Activated CD8-positive, alpha-beta T cell treated with anti-CD3 and anti-CD28 coated beads, Interleukin-2, amount 10 ng/mL, durations not matched to agents 7 days and 5 days (primary cell): ENCODE measurements at regions not wholly inside any gene's neighbourhood (a gene's known extent, or its start where the extent isn't known, plus 50 kb on each side); places are given as distances from the start of the nearest gene placed in this dataset.
"Not testable (repeated sequence)": the region's sequence is repeated elsewhere in the genome, so short reads cannot be mapped to it uniquely, and the experiment has no call there.

Experiments used
- ATAC-seq: fragments of 150-1000 bp; cut with Tn5 transposase; one replicate; pipeline ENCODE4 v1.10.0; 2021; ENCODE audit warnings: moderate library complexity
- CTCF ChIA-PET: fragments of 350-600 bp; sonication (Branson Sonifier 250); formaldehyde crosslinking; loops from one replicate; lab custom pipeline; 2021; ENCODE audit warnings: antibody characterized with exemption; lab: Charles Lee
- POLR2A ChIA-PET: fragments of 350-600 bp; sonication (Branson Sonifier 250); formaldehyde crosslinking; loops from one replicate; lab custom pipeline; 2021; ENCODE audit warnings: antibody characterized with exemption; lab: Charles Lee
- DNase-seq: peaks from one replicate; pipeline ENCODE4 v3.0.0-alpha.2; 2020
- H3K27ac Mint-ChIP-seq: one replicate; pipeline ENCODE4 v1.8.0; 2021; ENCODE audit warnings: mild to moderate bottlenecking, mixed read lengths
- H3K27me3 Mint-ChIP-seq: one replicate; pipeline ENCODE4 v1.8.0; 2021; ENCODE audit warnings: low read depth, mixed read lengths
- H3K36me3 Mint-ChIP-seq: one replicate; pipeline ENCODE4 v1.8.0; 2021; ENCODE audit warnings: low read depth, mixed read lengths
- H3K4me1 Mint-ChIP-seq: one replicate; pipeline ENCODE4 v1.8.0; 2021; ENCODE audit warnings: low read depth, mixed read lengths
- H3K4me3 Mint-ChIP-seq: one replicate; pipeline ENCODE4 v1.8.0; 2021; ENCODE audit warnings: mild to moderate bottlenecking, mixed read lengths
- H3K9me3 Mint-ChIP-seq: one replicate; pipeline ENCODE4 v1.8.0; 2022; ENCODE audit warnings: mixed read lengths; ENCODE audit not compliant: insufficient read depth

GRCh38 chr1:31514117-31514516, 62.2 kb upstream of the TINAGL1 start:
- no peak overlapping the region for H3K4me3 Mint-ChIP-seq
- H3K9me3 Mint-ChIP-seq = no peaks in the 10 kb centered on the region
- no peak overlapping the region for H3K27ac Mint-ChIP-seq
- H3K36me3 Mint-ChIP-seq = no peaks in the 10 kb centered on the region
- CTCF ChIA-PET = no interaction called here
- peaks cover 3% of the 10 kb centered on the region for H3K27me3 Mint-ChIP-seq
- ATAC-seq (no peak), DNase-seq (no peak)
- peaks cover 7% of the 10 kb centered on the region for H3K4me1 Mint-ChIP-seq
- POLR2A ChIA-PET = no interaction called here

- Mint-ChIP-seq H3K27ac (no peak overlapping the region), H3K4me1 (no peaks in the 10 kb centered on the region), H3K4me3 (no peak overlapping the region), H3K27me3 (peaks cover 5% of the 10 kb centered on the region), H3K9me3 (no peaks in the 10 kb centered on the region), H3K36me3 (no peaks in the 10 kb centered on the region)
- DNase-seq (no peak), ATAC-seq (no peak)
- POLR2A ChIA-PET = no interaction called here
- CTCF ChIA-PET = no interaction called here
These were observed 61.1 kb upstream of the TINAGL1 start for GRCh38 chr1:31515056-31515775.

GRCh38 chr1:31515936-31516335, 60.4 kb upstream of the TINAGL1 start:
- no peaks in the 10 kb centered on the region for H3K9me3 Mint-ChIP-seq
- DNase-seq (no peak), ATAC-seq (no peak)
- CTCF ChIA-PET = no interaction called here
- H3K4me3 Mint-ChIP-seq = no peak overlapping the region
- peaks cover 6% of the 10 kb centered on the region for H3K27me3 Mint-ChIP-seq
- no peaks in the 10 kb centered on the region for H3K4me1 Mint-ChIP-seq
- H3K36me3 Mint-ChIP-seq = no peaks in the 10 kb centered on the region
- POLR2A ChIA-PET = no interaction called here
- H3K27ac Mint-ChIP-seq = no peak overlapping the region

GRCh38 chr1:31517301-31517700, 59.0 kb upstream of the TINAGL1 start:
- ATAC-seq = no peak
- Mint-ChIP-seq H3K9me3 (no peaks in the 10 kb centered on the region), H3K27me3 (peaks cover 5% of the 10 kb centered on the region), H3K36me3 (no peaks in the 10 kb centered on the region), H3K27ac (no peak overlapping the region), H3K4me1 (no peaks in the 10 kb centered on the region), H3K4me3 (no peak overlapping the region)
- no peak for DNase-seq
- POLR2A ChIA-PET = no interaction called here
- CTCF ChIA-PET = no interaction called here

GRCh38 chr1:31517986-31518385, 58.3 kb upstream of the TINAGL1 start:
- H3K36me3 Mint-ChIP-seq, POLR2A ChIA-PET, H3K27ac Mint-ChIP-seq, ATAC-seq, DNase-seq, H3K9me3 Mint-ChIP-seq, H3K4me3 Mint-ChIP-seq, H3K4me1 Mint-ChIP-seq, H3K27me3 Mint-ChIP-seq: not testable (repeated sequence)
- CTCF ChIA-PET = interaction anchor here (0.6 kb wide), 1 partner anchor 99 kb away, joined by 3 read pairs; no protein-coding TSS in a partner anchor

GRCh38 chr1:31521761-31522555, 54.4 kb upstream of the TINAGL1 start:
- H3K4me1 Mint-ChIP-seq = no peaks in the 10 kb centered on the region
- peaks cover 9% of the 10 kb centered on the region for H3K27me3 Mint-ChIP-seq
- H3K36me3 Mint-ChIP-seq = no peaks in the 10 kb centered on the region
- ChIA-PET POLR2A (no interaction called here), CTCF (no interaction called here)
- no peak overlapping the region for H3K4me3 Mint-ChIP-seq
- no peak overlapping the region for H3K27ac Mint-ChIP-seq
- no peak for ATAC-seq
- no peak for DNase-seq
- H3K9me3 Mint-ChIP-seq = no peaks in the 10 kb centered on the region

- ATAC-seq (no peak), DNase-seq (no peak)
- Mint-ChIP-seq H3K36me3 (no peaks in the 10 kb centered on the region), H3K27me3 (peaks cover 10% of the 10 kb centered on the region), H3K9me3 (no peaks in the 10 kb centered on the region), H3K4me3 (no peak overlapping the region), H3K4me1 (no peaks in the 10 kb centered on the region), H3K27ac (no peak overlapping the region)
- ChIA-PET POLR2A (no interaction called here), CTCF (no interaction called here)
These were observed 53.8 kb upstream of the TINAGL1 start for GRCh38 chr1:31522556-31522845.

- H3K4me1 Mint-ChIP-seq = no peaks in the 10 kb centered on the region
- H3K9me3 Mint-ChIP-seq = no peaks in the 10 kb centered on the region
- POLR2A ChIA-PET = no interaction called here
- CTCF ChIA-PET = no interaction called here
- no peak for DNase-seq
- no peak for ATAC-seq
- H3K27me3 Mint-ChIP-seq = peaks cover 14% of the 10 kb centered on the region
- H3K36me3 Mint-ChIP-seq = no peaks in the 10 kb centered on the region
- H3K4me3 Mint-ChIP-seq = no peak overlapping the region
- no peak overlapping the region for H3K27ac Mint-ChIP-seq
These were observed 53.3 kb upstream of the TINAGL1 start for GRCh38 chr1:31523012-31523411.

- ChIA-PET POLR2A (no interaction called here), CTCF (no interaction called here)
- DNase-seq (no peak), ATAC-seq (no peak)
- Mint-ChIP-seq H3K9me3 (no peaks in the 10 kb centered on the region), H3K4me1 (no peaks in the 10 kb centered on the region), H3K36me3 (no peaks in the 10 kb centered on the region), H3K27me3 (peaks cover 14% of the 10 kb centered on the region), H3K4me3 (no peak overlapping the region), H3K27ac (no peak overlapping the region)
These were observed 52.5 kb upstream of the TINAGL1 start for GRCh38 chr1:31523769-31524168.

GRCh38 chr1:31524186-31524901, 52.0 kb upstream of the TINAGL1 start:
- Mint-ChIP-seq H3K27ac (no peak overlapping the region), H3K36me3 (no peaks in the 10 kb centered on the region), H3K4me1 (no peaks in the 10 kb centered on the region), H3K9me3 (no peaks in the 10 kb centered on the region), H3K4me3 (no peak overlapping the region), H3K27me3 (peaks cover 14% of the 10 kb centered on the region)
- CTCF ChIA-PET = no interaction called here
- ATAC-seq (no peak), DNase-seq (no peak)
- POLR2A ChIA-PET = no interaction called here
